A673 (cell line): ENCODE measurements at regions not wholly inside any gene's neighbourhood (a gene's known extent, or its start where the extent isn't known, plus 50 kb on each side); places are given as distances from the start of the nearest gene placed in this dataset.
"Not testable (repeated sequence)": the region's sequence is repeated elsewhere in the genome, so short reads cannot be mapped to it uniquely, and the experiment has no call there.

Experiments
- BruUV-seq: library from RNA; stranded (reverse); fragments of 400-500 nt; replicated peaks from 2 replicates; lab custom pipeline; 2021; lab: Mats Ljungman, UMichigan
- CTCF ChIA-PET: fragments of 300-600 bp; sonication (Branson Sonifier 250); formaldehyde crosslinking; loops from one replicate; lab custom pipeline; 2022; ENCODE audit warnings: antibody characterized with exemption; lab: Charles Lee
- POLR2A ChIA-PET: fragments of 300-600 bp; sonication (Branson Sonifier 250); formaldehyde crosslinking; loops from one replicate; lab custom pipeline; 2022; ENCODE audit warnings: antibody characterized with exemption; ENCODE audit not compliant: low non-redundant PET; lab: Charles Lee
- DNase-seq: peaks from one replicate; pipeline ENCODE4 v3.0.0-alpha.2; 2015; ENCODE audit warnings: low spot score
- H3K27ac ChIP-seq: fragments of 200-600 bp; sonication (generic); 2 replicates; pipeline ENCODE4 v1.5.1; 2016; ENCODE audit warnings: mixed run types, low read depth, mild to moderate bottlenecking, mixed read lengths, antibody characterized with exemption, low read length; ENCODE audit not compliant: poor library complexity, severe bottlenecking
- H3K27me3 ChIP-seq: fragments of 200-600 bp; sonication (generic); replicated peaks from 2 replicates; pipeline ENCODE4 v1.6.1; 2017; ENCODE audit warnings: mixed run types, low read depth, mild to moderate bottlenecking, mixed read lengths, antibody characterized with exemption, low read length; ENCODE audit not compliant: insufficient read depth, poor library complexity
- H3K36me3 ChIP-seq: fragments of 200-600 bp; sonication (generic); 2 replicates; pipeline ENCODE4 v1.6.1; 2016; ENCODE audit warnings: mixed run types, mild to moderate bottlenecking, mixed read lengths, antibody characterized with exemption, low read length; ENCODE audit not compliant: insufficient read depth, poor library complexity, severe bottlenecking
- H3K4me1 ChIP-seq: fragments of 200-600 bp; sonication (generic); 2 replicates; pipeline ENCODE4 v1.6.1; 2017; ENCODE audit warnings: mixed run types, mild to moderate bottlenecking, mixed read lengths, antibody characterized with exemption, low read length; ENCODE audit not compliant: insufficient read depth, poor library complexity, severe bottlenecking
- H3K4me3 ChIP-seq: fragments of 200-600 bp; sonication (generic); 2 replicates; pipeline ENCODE4 v1.5.1; 2016; ENCODE audit warnings: low read depth, mixed run types, mild to moderate bottlenecking, mixed read lengths, low read length; ENCODE audit not compliant: poor library complexity, severe bottlenecking
- H3K9me3 ChIP-seq: fragments of 200-600 bp; sonication (generic); 2 replicates; pipeline ENCODE4 v1.6.1; 2016; ENCODE audit warnings: mixed run types, low read depth, mild to moderate bottlenecking, mixed read lengths, antibody characterized with exemption, low read length; ENCODE audit not compliant: poor library complexity, severe bottlenecking
- CTCF ChIP-seq: fragments of 300-800, 200-600 bp; sonication (generic); conservative IDR thresholded peaks from 2 replicates; pipeline ENCODE4 v1.5.1; 2017; ENCODE audit warnings: low read depth, mild to moderate bottlenecking, antibody characterized with exemption, low read length, moderate library complexity, mixed read lengths
- EZH2 ChIP-seq: fragments of 200-600 bp; sonication (generic); IDR thresholded peaks from 2 replicates; pipeline ENCODE4 v1.6.1; 2017; ENCODE audit warnings: borderline replicate concordance, low read depth, mild to moderate bottlenecking, mixed read lengths, antibody characterized with exemption, low read length; ENCODE audit not compliant: poor library complexity, severe bottlenecking
- intact Hi-C: fragments of 100-400 bp; cut with micrococcal nuclease; formaldehyde crosslinking; loops from one replicate; pipeline ENCODE4 v1.10.0; 2022; ENCODE audit not compliant: unreplicated experiment

GRCh38 chrX:45803383-45803921 lies 602.8 kb upstream of the DIPK2B start:
- Histone ChIP-seq H3K4me1 (peaks cover 58% of the 10 kb centered on the region), H3K36me3 (no peaks in the 10 kb centered on the region), H3K9me3 (no peaks in the 10 kb centered on the region), H3K4me3 (no peak overlapping the region), H3K27me3 (no peaks in the 10 kb centered on the region), H3K27ac (peak overlapping the region; percentile 23)
- CTCF ChIA-PET, result no interaction called here
- DNase-seq, result peak; percentile 37
- POLR2A ChIA-PET, result no interaction called here
- TF ChIP-seq EZH2 (no peak), CTCF (no peak)
- intact Hi-C loops, result no loop called here
- BruUV-seq, result no TSS peak

- Histone ChIP-seq H3K4me3 (no peak overlapping the region), H3K27me3 (no peaks in the 10 kb centered on the region), H3K36me3 (no peaks in the 10 kb centered on the region), H3K9me3 (no peaks in the 10 kb centered on the region), H3K4me1 (peaks cover 55% of the 10 kb centered on the region), H3K27ac (no peak overlapping the region)
- BruUV-seq, result no TSS peak
- CTCF ChIA-PET, result interaction anchor here (0.5 to 1.6 kb wide), 6 partner anchors 10 to 607 kb away, joined by 3 to 9 read pairs (median 4); no protein-coding TSS in a partner anchor
- POLR2A ChIA-PET, result no interaction called here
- TF ChIP-seq CTCF, result peak; percentile 55
- TF ChIP-seq EZH2, result no peak
- DNase-seq, result peak; percentile 78
- intact Hi-C loops, result loop anchor here (1.0 to 2.0 kb wide), 2 partner anchors 23 to 517 kb away; no protein-coding TSS in a partner anchor
These were observed 600.9 kb upstream of the DIPK2B start for GRCh38 chrX:45801554-45801953.

- CTCF ChIA-PET, result interaction anchor here (0.6 to 1.6 kb wide), 2 partner anchors 388 to 575 kb away, joined by 6 to 9 read pairs; no protein-coding TSS in a partner anchor
- BruUV-seq, H3K4me3 ChIP-seq, H3K27ac ChIP-seq, H3K36me3 ChIP-seq, H3K27me3 ChIP-seq, DNase-seq, POLR2A ChIA-PET, H3K9me3 ChIP-seq: not testable (repeated sequence)
- intact Hi-C loops, result loop anchor here (1.0 to 2.0 kb wide), 2 partner anchors 23 to 518 kb away; no protein-coding TSS in a partner anchor
- peaks cover 54% of the 10 kb centered on the region for H3K4me1 ChIP-seq
These were observed 600.2 kb upstream of the DIPK2B start for GRCh38 chrX:45800746-45801453.
